GM23338 (cell line): ENCODE measurements at regions not wholly inside any gene's neighbourhood (a gene's known extent, or its start where the extent isn't known, plus 50 kb on each side); places are given as distances from the start of the nearest gene placed in this dataset.

Source experiments
- ATAC-seq: fragments of 200-7000 bp; cut with Tn5 transposase; 3 replicates; pipeline ENCODE4 v1.9.1; 2020
- DNase-seq: peaks from one replicate; pipeline ENCODE4 v3.0.0-alpha.2; 2015; ENCODE audit warnings: low spot score
- H2AFZ ChIP-seq: fragments of 200-600 bp; sonication (generic); 2 replicates; pipeline ENCODE4 v1.8.0; 2016; ENCODE audit warnings: antibody characterized with exemption, mild to moderate bottlenecking, moderate library complexity
- H3F3A ChIP-seq: fragments of 200-600 bp; sonication (generic); replicated peaks from 2 replicates; pipeline ENCODE4 v1.8.0; 2017; ENCODE audit warnings: antibody characterized with exemption, mixed run types, low read depth
- H3K27ac ChIP-seq: fragments of 200-600 bp; sonication (generic); 2 replicates; pipeline ENCODE4 v1.6.1; 2016; ENCODE audit warnings: low read depth
- H3K27me3 ChIP-seq: fragments of 200-600 bp; sonication (generic); 2 replicates; pipeline ENCODE4 v1.8.0; 2016; ENCODE audit warnings: mild to moderate bottlenecking, mixed run types, moderate library complexity; ENCODE audit not compliant: insufficient read depth
- H3K36me3 ChIP-seq: fragments of 200-600 bp; sonication (generic); 2 replicates; pipeline ENCODE4 v1.8.0; 2016; ENCODE audit warnings: mild to moderate bottlenecking; ENCODE audit not compliant: insufficient read depth
- H3K4me1 ChIP-seq: fragments of 200-600 bp; sonication (generic); 2 replicates; pipeline ENCODE4 v1.8.0; 2016; ENCODE audit warnings: mild to moderate bottlenecking, moderate library complexity; ENCODE audit not compliant: insufficient read depth
- H3K4me2 ChIP-seq: fragments of 200-600 bp; sonication (generic); 2 replicates; pipeline ENCODE4 v1.7.1; 2017; ENCODE audit warnings: mixed run types
- H3K4me3 ChIP-seq: fragments of 200-600 bp; sonication (generic); 2 replicates; pipeline ENCODE4 v1.6.1; 2016; ENCODE audit warnings: mixed run types
- H3K79me2 ChIP-seq: fragments of 200-600 bp; sonication (generic); replicated peaks from 2 replicates; pipeline ENCODE4 v1.8.0; 2017; ENCODE audit warnings: mild to moderate bottlenecking; ENCODE audit not compliant: insufficient read depth
- H3K9me2 ChIP-seq: fragments of 200-600 bp; sonication (generic); 2 replicates; pipeline ENCODE4 v1.8.0; 2017; ENCODE audit not compliant: insufficient read depth
- H4K20me1 ChIP-seq: fragments of 200-600 bp; sonication (generic); replicated peaks from 2 replicates; pipeline ENCODE4 v1.8.0; 2017; ENCODE audit warnings: mild to moderate bottlenecking; ENCODE audit not compliant: insufficient read depth
- H3K27ac Mint-ChIP-seq: 2 replicates; pipeline ENCODE4 v1.8.0; 2020; ENCODE audit warnings: inconsistent platforms, mild to moderate bottlenecking, moderate library complexity, mixed read lengths
- H3K27me3 Mint-ChIP-seq: 3 replicates; pipeline ENCODE4 v1.8.0; 2022; ENCODE audit warnings: low read depth, mild to moderate bottlenecking, moderate library complexity, mixed read lengths, inconsistent platforms; ENCODE audit not compliant: insufficient read depth, poor library complexity
- H3K36me3 Mint-ChIP-seq: 3 replicates; pipeline ENCODE4 v1.8.0; 2021; ENCODE audit warnings: low read depth, mild to moderate bottlenecking, inconsistent platforms, moderate library complexity, mixed read lengths
- H3K4me1 Mint-ChIP-seq: 3 replicates; pipeline ENCODE4 v1.8.0; 2020; ENCODE audit warnings: mild to moderate bottlenecking, inconsistent platforms, mixed read lengths
- H3K4me3 Mint-ChIP-seq: 3 replicates; pipeline ENCODE4 v1.8.0; 2021; ENCODE audit warnings: moderate library complexity, mild to moderate bottlenecking, inconsistent platforms, mixed read lengths
- H3K9me3 Mint-ChIP-seq: 3 replicates; pipeline ENCODE4 v1.8.0; 2020; ENCODE audit warnings: moderate library complexity, mild to moderate bottlenecking, inconsistent platforms, mixed read lengths
- CREB1 ChIP-seq: fragments of 250-450 bp; sonication (Bioruptor Pico); IDR thresholded peaks from 2 replicates; pipeline ENCODE4 v1.5.0; 2020; ENCODE audit warnings: low read depth, mild to moderate bottlenecking, moderate library complexity
- CTCF ChIP-seq, 2 experiments: fragments of 200-600 bp in 1 of 2; sonication (generic) in 1 of 2; conservative IDR thresholded peaks; 2 replicates each; pipeline versions ENCODE4 v1.5.1 to v1.6.1; 2016 to 2017; ENCODE audit warnings: antibody characterized with exemption in 2 of 2, low read depth in 2 of 2, mild to moderate bottlenecking in 2 of 2, moderate library complexity in 1 of 2
- ETS1 ChIP-seq: IDR thresholded peaks from 2 replicates; pipeline ENCODE4 v1.6.1; 2016; ENCODE audit warnings: antibody characterized with exemption
- EZH2 ChIP-seq: fragments of 200-600 bp; sonication (generic); IDR thresholded peaks from one replicate; pipeline ENCODE4 v1.8.0; 2017; ENCODE audit warnings: antibody characterized with exemption, mild to moderate bottlenecking, low read depth; ENCODE audit not compliant: unreplicated experiment
- EZH2phosphoT487 ChIP-seq: fragments of 200-600 bp; sonication (generic); IDR thresholded peaks from one replicate; pipeline ENCODE4 v1.8.1; 2018; ENCODE audit warnings: antibody characterized with exemption; ENCODE audit not compliant: unreplicated experiment
- JUNB ChIP-seq: IDR thresholded peaks from one replicate; pipeline ENCODE4 v1.6.1; 2016; ENCODE audit warnings: antibody characterized with exemption; ENCODE audit not compliant: unreplicated experiment
- NANOG ChIP-seq: IDR thresholded peaks from 2 replicates; pipeline ENCODE4 v1.6.1; 2016; ENCODE audit warnings: antibody characterized with exemption, borderline replicate concordance
- POLR2AphosphoS5 ChIP-seq: IDR thresholded peaks from 2 replicates; pipeline ENCODE4 v1.6.1; 2016; ENCODE audit warnings: antibody characterized with exemption, low read depth
- REST ChIP-seq: IDR thresholded peaks from one replicate; pipeline ENCODE4 v1.6.1; 2018; ENCODE audit warnings: antibody characterized with exemption; ENCODE audit not compliant: unreplicated experiment
- STAT1 ChIP-seq: IDR thresholded peaks from one replicate; pipeline ENCODE4 v1.6.1; 2016; ENCODE audit warnings: antibody characterized with exemption; ENCODE audit not compliant: unreplicated experiment
- ZNF114 ChIP-seq: fragments of 250-450 bp; sonication (Bioruptor Pico); IDR thresholded peaks from 2 replicates; pipeline ENCODE4 v1.5.0; 2020; ENCODE audit warnings: mild to moderate bottlenecking, moderate library complexity
- ZNF331 ChIP-seq: fragments of 250-450 bp; sonication (Bioruptor Pico); IDR thresholded peaks from 2 replicates; pipeline ENCODE4 v1.5.0; 2020; ENCODE audit warnings: low read depth, mild to moderate bottlenecking, moderate library complexity
- ZNF462 ChIP-seq: fragments of 250-450 bp; sonication (Bioruptor Pico); IDR thresholded peaks from 2 replicates; pipeline ENCODE4 v1.5.0; 2020; ENCODE audit warnings: mild to moderate bottlenecking, moderate library complexity

GRCh38 chr14:25836636-25837035 lies 761.2 kb downstream of the NOVA1 start:
- Histone ChIP-seq H4K20me1 (no peaks in the 10 kb centered on the region), H2AFZ (peak overlapping the region; percentile 52; the same call in 1 of the 2 replicates), H3K27ac (no peak overlapping the region), H3K79me2 (no peaks in the 10 kb centered on the region), H3K36me3 (no peaks in the 10 kb centered on the region), H3K9me2 (no peaks in the 10 kb centered on the region), H3K4me2 (no peak overlapping the region), H3F3A (no peaks in the 10 kb centered on the region), H3K27me3 (no peaks in the 10 kb centered on the region), H3K4me1 (no peaks in the 10 kb centered on the region), H3K4me3 (no peak overlapping the region)
- H3K27ac Mint-ChIP-seq: no peak overlapping the region
- H3K36me3 Mint-ChIP-seq: no peaks in the 10 kb centered on the region
- DNase-seq (no peak), ATAC-seq (no peak)
- no peaks in the 10 kb centered on the region for H3K27me3 Mint-ChIP-seq
- H3K4me3 Mint-ChIP-seq: no peak overlapping the region
- peaks cover 3% of the 10 kb centered on the region; the same call in 1 of the 3 replicates for H3K9me3 Mint-ChIP-seq
- no peak for TF ChIP-seq NANOG
- TF ChIP-seq CTCF (conservative IDR thresholded peaks at IDR 0.05; ENCODE audit: low read depth in 2 of 2): no peak
- TF ChIP-seq STAT1: no peak
- no peak for TF ChIP-seq REST
- TF ChIP-seq ZNF331 (CRISPR knock-in tag): no peak
- no peak for TF ChIP-seq EZH2phosphoT487
- TF ChIP-seq EZH2: no peak
- no peak for TF ChIP-seq CREB1 (CRISPR knock-in tag)
- no peak for TF ChIP-seq ETS1
- TF ChIP-seq JUNB: no peak
- no peak for TF ChIP-seq POLR2AphosphoS5
- no peak for TF ChIP-seq ZNF462
- TF ChIP-seq ZNF114: no peak
- H3K4me1 Mint-ChIP-seq: peaks cover 10% of the 10 kb centered on the region; the same call in 2 of the 3 replicates
